ENCODE measurements at regions not wholly inside any gene's neighbourhood (a gene's known extent, or its start where the extent isn't known, plus 50 kb on each side); places are given as distances from the start of the nearest gene placed in this dataset.

- no peak for TF ChIP-seq MIER1 (IDR thresholded peaks at IDR 0.05; ENCODE audit: low read depth)
- no peak for TF ChIP-seq RFX5 (IDR thresholded peaks at IDR 0.05; ENCODE audit: low read depth, low read length)
- TF ChIP-seq CTCF (IDR thresholded peaks at IDR 0.05 in 2 of 3, conservative IDR thresholded peaks at IDR 0.05 in 1 of 3; ENCODE audit: insufficient read depth in 2 of 3, low read depth in 1 of 3, low read length in 3 of 3): no peak
- no peak for TF ChIP-seq ZFP91 (CRISPR knock-in tag; IDR thresholded peaks at IDR 0.05)
- TF ChIP-seq PML (IDR thresholded peaks at IDR 0.05; ENCODE audit: low read length): no peak
- no peak for TF ChIP-seq EP300 (IDR thresholded peaks at IDR 0.05; ENCODE audit: low read length)
- TF ChIP-seq EZH2 (IDR thresholded peaks at IDR 0.05; ENCODE audit: borderline replicate concordance, low read depth, low read length): no peak
- TF ChIP-seq CHCHD3 (CRISPR knock-in tag; IDR thresholded peaks at IDR 0.05): no peak
Measured at GRCh38 chr21:28771790-28772501, 220.7 kb downstream of the LTN1 start.
